K562 (cell line): ENCODE measurements at regions not wholly inside any gene's neighbourhood (a gene's known extent, or its start where the extent isn't known, plus 50 kb on each side); places are given as distances from the start of the nearest gene placed in this dataset.

Experiments used
- HINFP ChIP-seq: fragments of 450-650 bp; conservative IDR thresholded peaks from 2 replicates; pipeline ENCODE4 v1.6.1; 2016; ENCODE audit warnings: missing genetic modification characterization, low read depth, mild to moderate bottlenecking, control low read depth, missing compliant biosample characterization
- HIVEP1 ChIP-seq: fragments of 250-450 bp; sonication (Bioruptor Pico); IDR thresholded peaks from 2 replicates; pipeline ENCODE4 v1.4.0; 2020; ENCODE audit warnings: mild to moderate bottlenecking
- HOMEZ ChIP-seq: fragments of 250-450 bp; sonication (Bioruptor Pico); IDR thresholded peaks from 2 replicates; pipeline ENCODE4 v1.4.0; 2020; ENCODE audit warnings: mild to moderate bottlenecking, moderate library complexity
- KLF6 ChIP-seq: fragments of 250-450 bp; sonication (Bioruptor Pico); IDR thresholded peaks from 2 replicates; pipeline ENCODE4 v1.4.0; 2020; ENCODE audit warnings: mild to moderate bottlenecking, moderate library complexity, borderline replicate concordance
- MBD2 ChIP-seq: sonication (generic); IDR thresholded peaks from 2 replicates; pipeline ENCODE4 v1.6.1; 2016; ENCODE audit warnings: low read depth, borderline replicate concordance
- MIER1 ChIP-seq: fragments of 450-650 bp; IDR thresholded peaks from 2 replicates; pipeline ENCODE4 v1.6.1; 2016; ENCODE audit warnings: antibody characterized with exemption, mild to moderate bottlenecking, low read depth
- NRF1 ChIP-seq, 2 experiments: fragments of 450-650 bp; IDR thresholded peaks in 1 of 2; conservative IDR thresholded peaks in 1 of 2; 2 replicates each; pipeline ENCODE4 v1.6.1; 2014; ENCODE audit warnings: mild to moderate bottlenecking in 2 of 2
- NUFIP1 ChIP-seq: fragments of 450-650 bp; IDR thresholded peaks from 2 replicates; pipeline ENCODE4 v1.6.1; 2018; ENCODE audit not compliant: partially characterized antibody
- PHF21A ChIP-seq: fragments of 450-650 bp; IDR thresholded peaks from 2 replicates; pipeline ENCODE4 v1.6.1; 2017; ENCODE audit warnings: low read depth, borderline replicate concordance
- RAD21 ChIP-seq, 2 experiments: fragments of 250-450 bp in 1 of 2; fragments of 450-650 bp in 1 of 2; sonication (Bioruptor Pico) in 1 of 2; formaldehyde crosslinking in 1 of 2; IDR thresholded peaks in 1 of 2; conservative IDR thresholded peaks in 1 of 2; 2 replicates each; pipeline versions ENCODE4 v1.4.0 to v1.8.0; 2020 to 2022; ENCODE audit warnings: mild to moderate bottlenecking in 2 of 2, moderate library complexity in 1 of 2
- RHOXF2B ChIP-seq: fragments of 250-450 bp; sonication (Bioruptor Pico); conservative IDR thresholded peaks from 2 replicates; pipeline ENCODE4 v1.5.1; 2021
- TRIM28 ChIP-seq: fragments of 450-650 bp; IDR thresholded peaks from 2 replicates; pipeline ENCODE4 v1.6.1; 2017
- ZFX ChIP-seq: sonication (generic); formaldehyde crosslinking; IDR thresholded peaks from 2 replicates; pipeline ENCODE4 v1.8.0; 2022; ENCODE audit warnings: mild to moderate bottlenecking, missing genetic modification reagents, moderate library complexity
- ZNF395 ChIP-seq: fragments of 200-800 bp; sonication (Bioruptor generic); IDR thresholded peaks from 2 replicates; pipeline ENCODE4 v1.6.1; 2017; ENCODE audit warnings: missing genetic modification characterization, missing compliant biosample characterization
- ZNF764 ChIP-seq: fragments of 250-450 bp; sonication (Bioruptor Pico); IDR thresholded peaks from 2 replicates; pipeline ENCODE4 v1.4.0; 2020; ENCODE audit warnings: low read depth, mild to moderate bottlenecking, moderate library complexity
- TF ChIP-seq, protein P1 (sequence below): fragments of 450-650 bp; formaldehyde crosslinking; IDR thresholded peaks from 2 replicates; pipeline ENCODE4 v1.4.0; 2020; ENCODE audit warnings: mild to moderate bottlenecking, moderate library complexity
- TF ChIP-seq, protein P2 (sequence below): sonication (generic); IDR thresholded peaks from 2 replicates; pipeline ENCODE4 v1.6.1; 2016

- TF ChIP-seq MBD2 (peak; percentile 17; the same call in 1 of the 2 replicates), PHF21A (no peak), ZFX (CRISPR knock-in tag) (peak; percentile 57), ZNF395 (CRISPR knock-in tag) (peak; percentile 62; the same call in 1 of the 2 replicates), ZNF764 (no peak), HINFP (tag) (0 out of 2 replicates have a peak, but pooled peaks have one; percentile 4), NUFIP1 (no peak), NRF1 (conservative IDR thresholded peaks at IDR 0.05 in 1 of 2, IDR thresholded peaks at IDR 0.05 in 1 of 2) (peak; percentile 54 to 57; a peak in 3 of 4 replicates), MIER1 (no peak), RAD21 (CRISPR knock-in tag; conservative IDR thresholded peaks at IDR 0.05 in 1 of 2, IDR thresholded peaks at IDR 0.05 in 1 of 2) (peak; percentile 7 to 30; a peak in 2 of 4 replicates), RHOXF2B (CRISPR knock-in tag) (no peak; the same call in 1 of the 2 replicates), HOMEZ (CRISPR knock-in tag) (no peak), HIVEP1 (no peak), KLF6 (CRISPR knock-in tag) (no peak), TRIM28 (no peak; the same call in 1 of the 2 replicates)
- TF ChIP-seq, protein P1, sequence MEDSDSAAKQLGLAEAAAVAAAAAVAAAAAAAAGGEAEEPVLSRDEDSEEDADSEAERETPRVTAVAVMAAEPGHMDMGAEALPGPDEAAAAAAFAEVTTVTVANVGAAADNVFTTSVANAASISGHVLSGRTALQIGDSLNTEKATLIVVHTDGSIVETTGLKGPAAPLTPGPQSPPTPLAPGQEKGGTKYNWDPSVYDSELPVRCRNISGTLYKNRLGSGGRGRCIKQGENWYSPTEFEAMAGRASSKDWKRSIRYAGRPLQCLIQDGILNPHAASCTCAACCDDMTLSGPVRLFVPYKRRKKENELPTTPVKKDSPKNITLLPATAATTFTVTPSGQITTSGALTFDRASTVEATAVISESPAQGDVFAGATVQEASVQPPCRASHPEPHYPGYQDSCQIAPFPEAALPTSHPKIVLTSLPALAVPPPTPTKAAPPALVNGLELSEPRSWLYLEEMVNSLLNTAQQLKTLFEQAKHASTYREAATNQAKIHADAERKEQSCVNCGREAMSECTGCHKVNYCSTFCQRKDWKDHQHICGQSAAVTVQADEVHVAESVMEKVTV (CRISPR knock-in tag) = no peak
- TF ChIP-seq, protein P2, sequence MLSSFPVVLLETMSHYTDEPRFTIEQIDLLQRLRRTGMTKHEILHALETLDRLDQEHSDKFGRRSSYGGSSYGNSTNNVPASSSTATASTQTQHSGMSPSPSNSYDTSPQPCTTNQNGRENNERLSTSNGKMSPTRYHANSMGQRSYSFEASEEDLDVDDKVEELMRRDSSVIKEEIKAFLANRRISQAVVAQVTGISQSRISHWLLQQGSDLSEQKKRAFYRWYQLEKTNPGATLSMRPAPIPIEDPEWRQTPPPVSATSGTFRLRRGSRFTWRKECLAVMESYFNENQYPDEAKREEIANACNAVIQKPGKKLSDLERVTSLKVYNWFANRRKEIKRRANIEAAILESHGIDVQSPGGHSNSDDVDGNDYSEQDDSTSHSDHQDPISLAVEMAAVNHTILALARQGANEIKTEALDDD = peak; percentile 90
Measured at GRCh38 chr12:28130625-28131598, 59.3 kb upstream of the CCDC91 start (continued).
